HG03521 (cell line): ENCODE measurements at regions not wholly inside any gene's neighbourhood (a gene's known extent, or its start where the extent isn't known, plus 50 kb on each side); places are given as distances from the start of the nearest gene placed in this dataset.
"Not testable (repeated sequence)": the region's sequence is repeated elsewhere in the genome, so short reads cannot be mapped to it uniquely, and the experiment has no call there.

Source experiments
- ATAC-seq: cut with Tn5 transposase; IDR thresholded peaks from one replicate; pipeline ENCODE4 v1.9.1; 2021; ENCODE audit warnings: mild to moderate bottlenecking, moderate library complexity; ENCODE audit not compliant: unreplicated experiment

- ATAC-seq, result no peak
Observed at GRCh38 chr10:33071857-33072256, 113.8 kb upstream of the ITGB1 start.

- no peak for ATAC-seq
Observed at GRCh38 chr10:33070101-33070500, 112.1 kb upstream of the ITGB1 start.

- no peak for ATAC-seq
Observed at GRCh38 chr10:33067917-33068316, 109.9 kb upstream of the ITGB1 start.

GRCh38 chr10:33067481-33067880, 109.5 kb upstream of the ITGB1 start:
- ATAC-seq, result no peak

- ATAC-seq, result no peak
Observed at GRCh38 chr10:33066558-33067236, 108.7 kb upstream of the ITGB1 start.

- no peak for ATAC-seq
Observed at GRCh38 chr10:33065111-33065510, 107.1 kb upstream of the ITGB1 start.

GRCh38 chr10:33064706-33065105, 106.7 kb upstream of the ITGB1 start:
- ATAC-seq, result no peak

GRCh38 chr10:33057620-33058019, 99.6 kb upstream of the ITGB1 start:
- no peak for ATAC-seq

GRCh38 chr10:33056828-33057596, 99.0 kb upstream of the ITGB1 start:
- ATAC-seq, result no peak

GRCh38 chr10:33055625-33056024, 97.6 kb upstream of the ITGB1 start:
- ATAC-seq, result no peak

- ATAC-seq, result no peak
Observed at GRCh38 chr10:33052915-33053810, 95.1 kb upstream of the ITGB1 start.

- no peak for ATAC-seq
Observed at GRCh38 chr10:33052263-33052875, 94.3 kb upstream of the ITGB1 start.

GRCh38 chr10:33049963-33050920, 92.2 kb upstream of the ITGB1 start:
- not testable (repeated sequence) for ATAC-seq

GRCh38 chr10:33048223-33048622, 90.2 kb upstream of the ITGB1 start:
- no peak for ATAC-seq

- no peak for ATAC-seq
Observed at GRCh38 chr10:33047655-33048054, 89.6 kb upstream of the ITGB1 start.

- ATAC-seq, result no peak
Observed at GRCh38 chr10:33046792-33047191, 88.8 kb upstream of the ITGB1 start.

GRCh38 chr10:33045421-33045820, 87.4 kb upstream of the ITGB1 start:
- no peak for ATAC-seq

GRCh38 chr10:33042565-33042964, 84.5 kb upstream of the ITGB1 start:
- ATAC-seq, result no peak

GRCh38 chr10:33041783-33042437, 83.9 kb upstream of the ITGB1 start:
- ATAC-seq, result no peak
